NOMO-1 treated with dmso at 0.1 percent for 144 hours (cell line): ENCODE measurements at regions not wholly inside any gene's neighbourhood (a gene's known extent, or its start where the extent isn't known, plus 50 kb on each side); places are given as distances from the start of the nearest gene placed in this dataset.

ENCODE experiments used
- DNase-seq: peaks from one replicate; lab custom pipeline; 2025; ENCODE audit not compliant: unreplicated experiment; lab: John Stamatoyannopoulos, UW

DNA sequence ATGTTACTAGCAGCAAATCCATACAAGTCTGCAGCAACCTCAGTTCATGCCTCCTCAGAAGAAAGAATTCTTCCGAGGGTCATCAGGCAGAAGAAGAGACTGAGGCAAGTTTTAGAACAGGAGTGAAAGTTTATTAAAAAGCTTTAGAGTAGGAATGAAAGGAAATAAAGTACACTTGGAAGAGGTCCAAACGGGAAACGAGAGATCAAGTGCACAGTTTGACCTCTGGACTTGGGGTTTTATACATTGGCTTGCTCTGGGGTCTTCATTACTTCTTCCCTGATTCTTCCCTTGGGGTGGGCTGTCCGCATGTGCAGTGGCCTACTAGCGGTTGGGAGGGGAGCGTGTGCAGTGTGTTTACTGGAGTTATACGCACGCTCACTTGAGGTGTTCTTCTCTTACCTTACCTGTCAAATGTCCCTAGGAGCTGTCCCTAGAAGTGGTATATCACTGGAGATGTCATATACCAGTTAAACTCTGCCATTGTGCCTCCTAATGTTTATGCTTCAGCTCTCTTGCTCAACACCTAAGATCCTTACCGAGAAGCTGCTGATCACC, 372.8 kb upstream of the KITLG start:
- no peak for DNase-seq

- no peak for DNase-seq
Observed at GRCh38 chr12:88952562-88952942, 372.3 kb upstream of the KITLG start.

GRCh38 chr12:88951860-88952561, 371.7 kb upstream of the KITLG start:
- DNase-seq, result no peak

GRCh38 chr12:88951177-88951576, 370.9 kb upstream of the KITLG start:
- no peak for DNase-seq

GRCh38 chr12:88947486-88948043, 367.3 kb upstream of the KITLG start:
- DNase-seq, result no peak

- DNase-seq, result peak; percentile 73
Observed at GRCh38 chr12:88946372-88946997, 366.2 kb upstream of the KITLG start.

DNA sequence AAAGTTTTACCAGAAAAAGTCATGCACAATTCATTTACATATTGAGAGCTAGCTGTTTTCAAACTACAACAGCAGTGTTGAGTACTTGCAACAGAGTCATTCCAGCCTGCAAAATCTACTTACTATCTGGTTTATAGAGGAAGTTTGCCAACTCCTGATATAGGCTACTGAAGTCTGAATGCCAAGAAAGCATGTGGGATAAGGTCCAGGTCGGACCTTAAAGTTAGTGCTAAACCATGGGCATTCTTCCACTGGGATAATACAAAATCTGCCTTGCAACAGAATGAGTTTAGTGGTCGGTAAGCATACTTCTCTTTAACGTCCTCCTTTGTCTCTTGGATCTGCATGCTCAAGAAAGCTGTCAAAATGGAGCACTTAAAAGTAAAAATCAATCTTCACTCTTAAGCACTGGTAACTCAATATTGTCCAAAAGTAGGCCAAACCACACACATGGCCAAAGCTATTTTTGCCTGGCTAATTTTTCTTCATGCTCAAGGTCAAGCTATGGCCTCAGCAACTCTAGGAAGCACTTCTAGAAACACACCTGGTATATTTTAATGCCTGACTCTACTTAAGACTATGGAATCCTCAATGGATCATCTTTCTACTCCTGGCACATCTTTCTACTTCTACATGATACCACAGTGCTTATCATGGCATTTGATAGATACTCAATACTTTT, 364.9 kb upstream of the KITLG start:
- no peak for DNase-seq

DNA sequence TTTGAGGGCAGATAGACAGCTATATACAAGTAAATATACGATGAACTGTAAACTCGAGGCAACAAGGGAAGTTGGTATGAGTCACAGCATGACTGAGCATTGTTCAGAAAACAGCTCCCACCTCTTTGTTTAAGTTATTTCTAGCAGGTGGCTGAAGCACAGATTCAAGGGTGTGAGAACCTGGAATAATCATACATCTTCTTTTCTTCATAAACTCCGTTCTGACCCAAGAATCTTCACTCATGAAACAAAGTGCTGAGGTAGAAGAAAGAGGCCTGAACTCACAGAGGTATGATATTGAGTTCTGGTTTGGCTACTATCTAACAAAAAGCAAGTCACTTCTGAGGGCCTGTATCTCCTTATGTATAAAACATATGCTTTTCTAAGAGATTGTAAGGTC, 364.1 kb upstream of the KITLG start:
- no peak for DNase-seq

- no peak for DNase-seq
Observed at GRCh38 chr12:88940854-88941253, 360.6 kb upstream of the KITLG start.

- DNase-seq, result no peak
Observed at GRCh38 chr12:88935856-88936255, 355.6 kb upstream of the KITLG start.

- no peak for DNase-seq
Observed at GRCh38 chr12:88934163-88934747, 354.0 kb upstream of the KITLG start.

GRCh38 chr12:88932457-88932856, 352.2 kb upstream of the KITLG start:
- DNase-seq, result no peak

DNA sequence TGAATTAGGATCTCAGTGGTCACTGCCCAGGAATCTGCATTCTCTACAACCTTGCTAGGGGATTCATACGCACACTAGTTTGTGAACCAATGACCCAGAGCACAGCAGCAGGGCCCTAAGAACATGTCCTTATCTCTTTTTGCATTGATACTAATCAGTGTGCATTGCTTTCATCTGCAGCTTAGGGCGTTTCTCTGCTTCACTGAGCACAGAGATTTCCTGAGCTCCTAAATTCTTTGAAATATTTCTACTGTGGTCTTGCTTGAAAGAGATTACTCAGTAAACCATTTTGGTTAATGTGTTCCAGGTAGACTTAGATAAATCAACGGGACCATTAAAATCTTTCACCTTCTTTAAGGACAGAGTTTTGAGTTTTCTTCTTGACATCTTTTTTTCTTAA, 351.3 kb upstream of the KITLG start:
- no peak for DNase-seq

DNA sequence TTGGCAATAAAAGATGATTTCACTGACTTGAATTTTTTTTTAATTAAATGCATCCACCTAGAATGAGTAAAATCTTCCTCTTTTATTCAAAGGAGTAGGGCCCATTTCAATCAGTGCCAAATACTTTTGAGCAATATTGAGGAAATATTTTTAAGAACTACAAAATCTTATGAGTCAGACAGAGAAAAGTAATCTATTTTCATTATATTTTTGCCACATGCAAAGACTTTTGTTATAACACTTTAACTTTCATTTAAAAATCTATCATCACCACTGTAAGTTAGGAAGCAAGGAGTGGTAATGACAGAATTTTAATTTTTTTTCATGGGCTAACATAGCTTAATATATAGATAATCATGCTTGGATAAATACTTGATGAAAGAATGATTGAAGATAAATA, 345.2 kb upstream of the KITLG start:
- no peak for DNase-seq

- no peak for DNase-seq
Observed at GRCh38 chr12:88924162-88924561, 343.9 kb upstream of the KITLG start.

DNA sequence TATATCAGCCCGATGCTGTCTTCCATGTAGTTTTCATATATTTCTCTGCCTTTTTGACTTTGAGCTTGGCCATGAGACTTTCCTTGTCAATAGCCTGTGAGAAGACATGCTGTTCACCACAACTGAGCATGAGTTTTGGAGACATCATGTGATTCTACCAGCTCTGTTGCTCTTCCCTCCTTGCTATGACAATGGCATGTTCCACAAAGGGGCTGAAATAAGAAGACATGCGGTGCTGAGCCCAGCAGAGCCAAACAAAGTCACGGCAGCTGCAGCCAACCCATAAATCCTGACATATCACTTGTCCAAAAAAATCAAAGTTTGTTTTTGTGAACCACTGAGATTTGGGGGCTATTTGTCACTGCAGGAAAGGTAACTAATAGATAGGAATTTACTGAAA, 343.4 kb upstream of the KITLG start:
- no peak for DNase-seq

DNA sequence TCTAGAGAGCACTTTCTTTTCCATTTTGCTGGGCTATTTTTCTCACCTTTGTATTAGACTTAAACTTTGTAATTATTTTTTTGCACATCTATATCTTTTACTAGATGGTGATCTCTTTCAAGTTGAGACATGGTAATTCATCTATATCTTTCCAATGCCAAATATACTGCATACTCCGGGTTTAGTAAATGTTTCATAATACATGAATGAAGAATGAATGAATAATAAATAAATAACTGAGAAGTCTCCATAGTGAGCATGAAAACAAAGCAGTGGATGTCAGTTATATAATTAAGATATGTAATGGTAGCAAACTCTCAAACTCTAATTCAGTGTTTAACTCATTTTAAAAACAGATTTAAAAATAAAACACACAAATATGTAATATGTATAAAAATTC, 342.5 kb upstream of the KITLG start:
- no peak for DNase-seq

DNA sequence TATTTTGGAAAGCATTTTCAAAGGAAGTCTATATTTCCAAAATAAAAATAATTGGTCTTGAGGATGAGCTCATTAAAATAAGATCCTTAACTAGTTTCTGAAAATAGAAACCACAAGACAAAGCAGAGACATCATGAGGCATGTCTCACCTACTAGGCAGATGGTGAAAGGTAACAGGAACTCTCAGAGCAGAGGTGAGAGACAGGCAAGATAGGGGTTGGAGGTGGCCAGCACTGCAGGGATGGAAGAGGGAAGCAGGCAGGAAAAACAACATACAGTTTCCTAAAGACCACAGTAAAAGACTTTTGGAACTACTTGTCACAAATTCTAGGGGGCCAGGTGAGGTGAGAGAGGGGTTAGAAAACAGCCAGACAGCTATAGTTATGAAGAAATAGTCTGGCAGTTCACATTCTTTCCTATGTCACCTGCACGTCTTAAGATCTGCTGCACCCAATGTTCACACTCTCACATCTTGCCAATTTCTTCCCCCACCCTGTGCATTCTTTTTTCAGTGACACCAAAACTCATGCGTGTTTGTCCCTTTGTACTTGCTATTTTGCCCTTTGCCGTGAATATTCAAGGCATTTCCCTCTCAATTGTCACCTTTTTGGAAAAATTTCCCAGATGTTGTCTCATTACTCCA, 341.7 kb upstream of the KITLG start:
- DNase-seq, result no peak

DNA sequence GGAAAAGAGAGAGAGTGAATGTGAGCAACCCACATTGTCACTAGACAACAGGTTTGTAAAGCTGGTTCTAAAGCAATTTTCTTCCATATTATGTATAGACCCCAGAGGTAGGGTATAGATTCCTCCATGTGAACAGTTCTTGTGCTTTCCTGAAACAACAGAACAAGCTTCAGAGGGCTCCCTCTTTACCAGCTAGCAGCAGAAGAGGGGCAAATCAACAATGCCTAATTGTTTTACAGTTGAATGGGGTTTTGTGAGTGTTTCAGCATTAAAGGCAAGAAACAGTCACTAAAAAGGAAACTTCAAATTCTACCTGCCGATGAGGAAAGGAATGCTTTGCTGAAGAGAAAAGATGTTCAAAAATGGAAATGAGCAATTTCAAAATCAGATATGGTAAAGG, 341.2 kb upstream of the KITLG start:
- DNase-seq, result no peak

GRCh38 chr12:88918161-88918560, 337.9 kb upstream of the KITLG start:
- no peak for DNase-seq

DNA sequence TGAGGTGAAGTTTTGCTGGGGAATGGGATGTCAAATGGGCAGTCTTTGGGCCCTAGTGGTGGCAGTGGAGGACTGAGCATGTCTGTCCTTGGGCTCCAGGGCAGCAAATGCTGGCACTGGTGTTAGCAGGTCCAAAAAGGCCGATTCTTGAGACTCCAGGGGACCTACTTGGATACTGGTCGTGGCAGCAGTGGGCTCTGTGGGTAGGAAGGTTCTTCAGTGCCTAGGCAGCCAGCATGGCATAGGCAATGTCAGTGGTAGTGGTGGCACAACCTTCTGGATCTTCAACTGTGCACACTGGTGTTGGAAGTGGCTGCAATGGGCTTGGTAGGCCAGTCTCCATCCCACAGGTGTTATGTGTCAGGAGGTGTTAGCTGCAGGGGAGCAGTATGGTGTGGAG, 334.7 kb upstream of the KITLG start:
- DNase-seq, result no peak
